Panc1 (cell line): ENCODE measurements at regions not wholly inside any gene's neighbourhood (a gene's known extent, or its start where the extent isn't known, plus 50 kb on each side); places are given as distances from the start of the nearest gene placed in this dataset.

Experiments used
- CTCF ChIP-seq: fragments of 450-650 bp; IDR thresholded peaks from 2 replicates; pipeline ENCODE4 v1.5.1; 2017; ENCODE audit warnings: mild to moderate bottlenecking
- POLR2AphosphoS5 ChIP-seq: IDR thresholded peaks from 2 replicates; pipeline ENCODE4 v1.6.1; 2012; ENCODE audit warnings: mild to moderate bottlenecking, low read depth, low read length, moderate library complexity
- REST ChIP-seq, 2 experiments: IDR thresholded peaks; 2 replicates each; pipeline ENCODE4 v1.6.1; 2011 to 2012; ENCODE audit warnings: low read depth in 2 of 2, control low read depth in 1 of 2, low read length in 1 of 2, mild to moderate bottlenecking in 1 of 2, moderate library complexity in 1 of 2; ENCODE audit not compliant: insufficient read depth in 1 of 2
- SIN3A ChIP-seq: IDR thresholded peaks from 2 replicates; pipeline ENCODE4 v1.6.1; 2012; ENCODE audit warnings: low read depth, mild to moderate bottlenecking, low read length, moderate library complexity, borderline replicate concordance; ENCODE audit not compliant: insufficient read depth
- TCF7L2 ChIP-seq: IDR thresholded peaks from 2 replicates; pipeline ENCODE4 v1.6.1; 2011; ENCODE audit warnings: mild to moderate bottlenecking, low read depth, low read length, inconsistent platforms

GRCh38 chr1:195569934-195570333 is 1038.3 kb downstream of the KCNT2 start:
- TF ChIP-seq POLR2AphosphoS5: no peak
- TF ChIP-seq CTCF: no peak
- no peak for TF ChIP-seq SIN3A
- no peak for TF ChIP-seq REST (IDR thresholded peaks at IDR 0.05; ENCODE audit: insufficient read depth in 1 of 2, low read depth in 2 of 2, low read length in 1 of 2)
- no peak for TF ChIP-seq TCF7L2
